ENCODE measurements at regions not wholly inside any gene's neighbourhood (a gene's known extent, or its start where the extent isn't known, plus 50 kb on each side); places are given as distances from the start of the nearest gene placed in this dataset.

- Histone ChIP-seq H3K4ac (ENCODE audit: low read depth, low read length) (no peak overlapping the region), H3K4me1 (ENCODE audit: control insufficient read depth, low read depth, low read length) (no peaks in the 10 kb centered on the region), H2BK120ac (ENCODE audit: low read depth, low read length) (no peak overlapping the region), H2BK5ac (ENCODE audit: low read length) (no peak overlapping the region), H4K5ac (ENCODE audit: low read length) (no peak overlapping the region), H3K4me2 (ENCODE audit: low read length) (no peak overlapping the region), H3K36me3 (ENCODE audit: control insufficient read depth, insufficient read depth, low read length) (no peaks in the 10 kb centered on the region), H3K27me3 (ENCODE audit: insufficient read depth, low read length, poor library complexity) (no peaks in the 10 kb centered on the region), H3K4me3 (ENCODE audit: low read length) (no peak overlapping the region), H3K27ac (ENCODE audit: low read depth, low read length) (no peak overlapping the region), H3K79me1 (ENCODE audit: low read length) (no peaks in the 10 kb centered on the region), H3K56ac (ENCODE audit: low read length) (peak overlapping the region; percentile 35), H3K23ac (ENCODE audit: low read length) (no peak overlapping the region), H3K9ac (ENCODE audit: low read length) (no peak overlapping the region), H4K8ac (ENCODE audit: low read depth, low read length) (no peak overlapping the region), H3K79me2 (ENCODE audit: control insufficient read depth, insufficient read depth, low read length) (no peaks in the 10 kb centered on the region), H2BK15ac (replicated peaks; ENCODE audit: low read depth) (no peak overlapping the region), H3K18ac (ENCODE audit: low read length) (no peak overlapping the region), H2AK5ac (ENCODE audit: low read length) (no peak overlapping the region)
- WGBS (ENCODE audit: extremely low coverage, insufficient coverage, low lambda C conversion rate): no CpG with 5 or more reads among the region's 12 CpGs
- no peak for DNase-seq
Observed at GRCh38 chr9:88777498-88778312, 213.6 kb upstream of the S1PR3 start.

- Histone ChIP-seq H2BK5ac (ENCODE audit: low read length) (no peak overlapping the region), H4K5ac (ENCODE audit: low read length) (no peak overlapping the region), H3K4ac (ENCODE audit: low read depth, low read length) (no peak overlapping the region), H3K18ac (ENCODE audit: low read length) (no peak overlapping the region), H3K79me2 (ENCODE audit: control insufficient read depth, insufficient read depth, low read length) (no peaks in the 10 kb centered on the region), H3K23ac (ENCODE audit: low read length) (no peak overlapping the region), H3K4me3 (ENCODE audit: low read length) (no peak overlapping the region), H3K4me2 (ENCODE audit: low read length) (no peak overlapping the region), H3K9ac (ENCODE audit: low read length) (no peak overlapping the region), H3K36me3 (ENCODE audit: control insufficient read depth, insufficient read depth, low read length) (no peaks in the 10 kb centered on the region), H3K4me1 (ENCODE audit: control insufficient read depth, low read depth, low read length) (peaks cover 5% of the 10 kb centered on the region), H2BK15ac (replicated peaks; ENCODE audit: low read depth) (no peak overlapping the region), H4K8ac (ENCODE audit: low read depth, low read length) (no peak overlapping the region), H3K79me1 (ENCODE audit: low read length) (no peaks in the 10 kb centered on the region), H2BK120ac (ENCODE audit: low read depth, low read length) (no peak overlapping the region), H3K27ac (ENCODE audit: low read depth, low read length) (no peak overlapping the region), H3K27me3 (ENCODE audit: insufficient read depth, low read length, poor library complexity) (no peaks in the 10 kb centered on the region), H3K56ac (ENCODE audit: low read length) (peak overlapping the region; percentile 27), H2AK5ac (ENCODE audit: low read length) (no peak overlapping the region)
- no CpG with 5 or more reads among the region's 7 CpGs for WGBS (ENCODE audit: extremely low coverage, insufficient coverage, low lambda C conversion rate)
- DNase-seq: peak; percentile 80
Observed at GRCh38 chr9:88781628-88782391, 209.5 kb upstream of the S1PR3 start.

GRCh38 chr9:88782931-88783710 lies 208.1 kb upstream of the S1PR3 start:
- Histone ChIP-seq H3K36me3 (ENCODE audit: control insufficient read depth, insufficient read depth, low read length) (no peaks in the 10 kb centered on the region), H4K5ac (ENCODE audit: low read length) (no peak overlapping the region), H3K79me2 (ENCODE audit: control insufficient read depth, insufficient read depth, low read length) (no peaks in the 10 kb centered on the region), H3K4me3 (ENCODE audit: low read length) (no peak overlapping the region), H3K9ac (ENCODE audit: low read length) (no peak overlapping the region), H3K27ac (ENCODE audit: low read depth, low read length) (no peak overlapping the region), H2BK120ac (ENCODE audit: low read depth, low read length) (no peak overlapping the region), H3K79me1 (ENCODE audit: low read length) (no peaks in the 10 kb centered on the region), H3K56ac (ENCODE audit: low read length) (no peak overlapping the region), H3K23ac (ENCODE audit: low read length) (no peak overlapping the region), H2BK15ac (replicated peaks; ENCODE audit: low read depth) (no peak overlapping the region), H2AK5ac (ENCODE audit: low read length) (no peak overlapping the region), H2BK5ac (ENCODE audit: low read length) (no peak overlapping the region), H3K4ac (ENCODE audit: low read depth, low read length) (no peak overlapping the region), H3K4me2 (ENCODE audit: low read length) (no peak overlapping the region), H4K8ac (ENCODE audit: low read depth, low read length) (no peak overlapping the region), H3K4me1 (ENCODE audit: control insufficient read depth, low read depth, low read length) (peaks cover 11% of the 10 kb centered on the region), H3K18ac (ENCODE audit: low read length) (no peak overlapping the region), H3K27me3 (ENCODE audit: insufficient read depth, low read length, poor library complexity) (no peaks in the 10 kb centered on the region)
- DNase-seq: no peak
- no CpG with 5 or more reads among the region's 10 CpGs for WGBS (ENCODE audit: extremely low coverage, insufficient coverage, low lambda C conversion rate)

GRCh38 chr9:88783711-88784083 lies 207.6 kb upstream of the S1PR3 start:
- no peak overlapping the region for H3K56ac ChIP-seq (ENCODE audit: low read length)
- no peak overlapping the region for H2BK120ac ChIP-seq (ENCODE audit: low read depth, low read length)
- no peak overlapping the region for H3K27ac ChIP-seq (ENCODE audit: low read depth, low read length)
- no peak overlapping the region for H3K4me3 ChIP-seq (ENCODE audit: low read length)
- no peak overlapping the region for H3K9ac ChIP-seq (ENCODE audit: low read length)
- DNase-seq: no peak
- H3K27me3 ChIP-seq (ENCODE audit: insufficient read depth, low read length, poor library complexity): no peaks in the 10 kb centered on the region
- no peak overlapping the region for H4K5ac ChIP-seq (ENCODE audit: low read length)
- H3K18ac ChIP-seq (ENCODE audit: low read length): no peak overlapping the region
- H3K4me1 ChIP-seq (ENCODE audit: control insufficient read depth, low read depth, low read length): peaks cover 12% of the 10 kb centered on the region
- no peak overlapping the region for H2AK5ac ChIP-seq (ENCODE audit: low read length)
- H3K79me2 ChIP-seq (ENCODE audit: control insufficient read depth, insufficient read depth, low read length): no peaks in the 10 kb centered on the region
- H4K8ac ChIP-seq (ENCODE audit: low read depth, low read length): no peak overlapping the region
- no peaks in the 10 kb centered on the region for H3K79me1 ChIP-seq (ENCODE audit: low read length)
- H3K4me2 ChIP-seq (ENCODE audit: low read length): no peak overlapping the region
- no peaks in the 10 kb centered on the region for H3K36me3 ChIP-seq (ENCODE audit: control insufficient read depth, insufficient read depth, low read length)
- H3K23ac ChIP-seq (ENCODE audit: low read length): no peak overlapping the region
- H2BK15ac ChIP-seq (replicated peaks; ENCODE audit: low read depth): no peak overlapping the region
- H3K4ac ChIP-seq (ENCODE audit: low read depth, low read length): no peak overlapping the region
- no peak overlapping the region for H2BK5ac ChIP-seq (ENCODE audit: low read length)
- no CpG with 5 or more reads among the region's 4 CpGs for WGBS (ENCODE audit: extremely low coverage, insufficient coverage, low lambda C conversion rate)

GRCh38 chr9:88784960-88785359 lies 206.3 kb upstream of the S1PR3 start:
- no peak overlapping the region for H3K56ac ChIP-seq (ENCODE audit: low read length)
- no peak overlapping the region for H3K4ac ChIP-seq (ENCODE audit: low read depth, low read length)
- no peak overlapping the region for H2BK5ac ChIP-seq (ENCODE audit: low read length)
- no peak overlapping the region for H2BK15ac ChIP-seq (replicated peaks; ENCODE audit: low read depth)
- H2BK120ac ChIP-seq (ENCODE audit: low read depth, low read length): no peak overlapping the region
- no peak for DNase-seq
- no peak overlapping the region for H4K8ac ChIP-seq (ENCODE audit: low read depth, low read length)
- H3K4me1 ChIP-seq (ENCODE audit: control insufficient read depth, low read depth, low read length): peaks cover 12% of the 10 kb centered on the region
- WGBS (ENCODE audit: extremely low coverage, insufficient coverage, low lambda C conversion rate): no CpG with 5 or more reads among the region's 3 CpGs
- no peak overlapping the region for H3K18ac ChIP-seq (ENCODE audit: low read length)
- no peaks in the 10 kb centered on the region for H3K79me1 ChIP-seq (ENCODE audit: low read length)
- H3K27ac ChIP-seq (ENCODE audit: low read depth, low read length): no peak overlapping the region
- no peak overlapping the region for H3K9ac ChIP-seq (ENCODE audit: low read length)
- no peak overlapping the region for H3K4me3 ChIP-seq (ENCODE audit: low read length)
- no peaks in the 10 kb centered on the region for H3K36me3 ChIP-seq (ENCODE audit: control insufficient read depth, insufficient read depth, low read length)
- H3K79me2 ChIP-seq (ENCODE audit: control insufficient read depth, insufficient read depth, low read length): no peaks in the 10 kb centered on the region
- no peak overlapping the region for H4K5ac ChIP-seq (ENCODE audit: low read length)
- no peaks in the 10 kb centered on the region for H3K27me3 ChIP-seq (ENCODE audit: insufficient read depth, low read length, poor library complexity)
- no peak overlapping the region for H3K4me2 ChIP-seq (ENCODE audit: low read length)
- no peak overlapping the region for H3K23ac ChIP-seq (ENCODE audit: low read length)
- H2AK5ac ChIP-seq (ENCODE audit: low read length): no peak overlapping the region
